Adrenal gland (tissue), 5 donors: ENCODE measurements at regions not wholly inside any gene's neighbourhood (a gene's known extent, or its start where the extent isn't known, plus 50 kb on each side); places are given as distances from the start of the nearest gene placed in this dataset.

Source experiments
- POLR2A ChIP-seq, 2 donors: fragments of 450-650 bp; IDR thresholded peaks; one replicate each; pipeline ENCODE4 v1.6.1; 2017; ENCODE audit warnings: antibody characterized with exemption in 2 of 2, mild to moderate bottlenecking in 2 of 2, moderate library complexity in 1 of 2
- TF ChIP-seq, protein P1 (sequence below), 6 experiments: fragments of 450-650 bp in 4 of 6; fragments of 200-600 bp in 2 of 6; sonication (generic) in 1 of 6; IDR thresholded peaks; 1 replicate in 5 of 6; 2 replicates in 1 of 6; pipeline versions ENCODE4 v1.5.1 to v1.8.0; 2016 to 2021; ENCODE audit warnings: antibody characterized with exemption in 6 of 6, mild to moderate bottlenecking in 2 of 6, moderate library complexity in 1 of 6
- donor health status: DM: no; HTN: no; CAD: no.

DNA sequence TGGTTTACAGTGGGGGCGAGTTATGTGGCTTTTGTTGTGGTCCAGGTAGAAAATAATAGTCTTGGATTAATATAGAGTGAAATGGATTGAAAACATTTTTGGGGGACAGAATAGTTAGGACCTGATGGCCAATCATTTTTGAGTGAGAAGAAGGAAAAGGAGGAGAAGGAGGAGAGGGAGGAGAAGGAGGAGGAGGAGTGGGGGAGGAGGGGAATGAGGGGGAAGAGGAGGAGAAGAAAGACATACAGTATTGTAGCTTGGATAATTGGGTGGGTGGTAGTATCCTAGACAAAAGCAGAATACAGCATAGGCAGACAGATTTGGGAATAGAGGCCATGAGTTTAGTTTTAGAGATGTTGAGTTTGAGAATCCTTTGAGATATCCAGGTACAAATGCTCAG is 101.6 kb downstream of the GATA6 start:
- TF ChIP-seq, protein P1, sequence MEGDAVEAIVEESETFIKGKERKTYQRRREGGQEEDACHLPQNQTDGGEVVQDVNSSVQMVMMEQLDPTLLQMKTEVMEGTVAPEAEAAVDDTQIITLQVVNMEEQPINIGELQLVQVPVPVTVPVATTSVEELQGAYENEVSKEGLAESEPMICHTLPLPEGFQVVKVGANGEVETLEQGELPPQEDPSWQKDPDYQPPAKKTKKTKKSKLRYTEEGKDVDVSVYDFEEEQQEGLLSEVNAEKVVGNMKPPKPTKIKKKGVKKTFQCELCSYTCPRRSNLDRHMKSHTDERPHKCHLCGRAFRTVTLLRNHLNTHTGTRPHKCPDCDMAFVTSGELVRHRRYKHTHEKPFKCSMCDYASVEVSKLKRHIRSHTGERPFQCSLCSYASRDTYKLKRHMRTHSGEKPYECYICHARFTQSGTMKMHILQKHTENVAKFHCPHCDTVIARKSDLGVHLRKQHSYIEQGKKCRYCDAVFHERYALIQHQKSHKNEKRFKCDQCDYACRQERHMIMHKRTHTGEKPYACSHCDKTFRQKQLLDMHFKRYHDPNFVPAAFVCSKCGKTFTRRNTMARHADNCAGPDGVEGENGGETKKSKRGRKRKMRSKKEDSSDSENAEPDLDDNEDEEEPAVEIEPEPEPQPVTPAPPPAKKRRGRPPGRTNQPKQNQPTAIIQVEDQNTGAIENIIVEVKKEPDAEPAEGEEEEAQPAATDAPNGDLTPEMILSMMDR (IDR thresholded peaks at IDR 0.05) = no peak
- no peak for TF ChIP-seq POLR2A (IDR thresholded peaks at IDR 0.05)
